ENCODE measurements at regions not wholly inside any gene's neighbourhood (a gene's known extent, or its start where the extent isn't known, plus 50 kb on each side); places are given as distances from the start of the nearest gene placed in this dataset.

- DNase-seq (ENCODE audit: low read depth, low spot score), result no peak
- TF ChIP-seq CTCF (IDR thresholded peaks at IDR 0.05; ENCODE audit: insufficient read depth, low read length, missing control alignments), result no peak
- H3K4me3 ChIP-seq (ENCODE audit: low read depth, low read length), result no peak overlapping the region
- ChIA-PET POLR2A (no interaction called here), CTCF (interaction anchor here (0.9 kb wide), 1 partner anchor 626 kb away, joined by 3 read pairs; no protein-coding TSS in a partner anchor)
Observed at GRCh38 chr7:42605406-42606192, 306.3 kb downstream of the C7orf25 start.

- no peak for DNase-seq (ENCODE audit: low read depth, low spot score)
- ChIA-PET POLR2A (no interaction called here), CTCF (no interaction called here)
- no peak overlapping the region for H3K4me3 ChIP-seq (ENCODE audit: low read depth, low read length)
- no peak for TF ChIP-seq CTCF (IDR thresholded peaks at IDR 0.05; ENCODE audit: insufficient read depth, low read length, missing control alignments)
Observed at GRCh38 chr7:42603496-42603895, 308.4 kb downstream of the C7orf25 start.

- ChIA-PET POLR2A (no interaction called here), CTCF (no interaction called here)
- no peak for TF ChIP-seq CTCF (IDR thresholded peaks at IDR 0.05; ENCODE audit: insufficient read depth, low read length, missing control alignments)
- no peak overlapping the region for H3K4me3 ChIP-seq (ENCODE audit: low read depth, low read length)
- no peak for DNase-seq (ENCODE audit: low read depth, low spot score)
Observed at GRCh38 chr7:42597300-42597699, 314.6 kb downstream of the C7orf25 start.

- CTCF ChIA-PET, result no interaction called here
- DNase-seq (ENCODE audit: low read depth, low spot score), result no peak
- no peak for TF ChIP-seq CTCF (IDR thresholded peaks at IDR 0.05; ENCODE audit: insufficient read depth, low read length, missing control alignments)
- POLR2A ChIA-PET, result no interaction called here
- no peak overlapping the region for H3K4me3 ChIP-seq (ENCODE audit: low read depth, low read length)
Observed at GRCh38 chr7:42596737-42597136, 315.1 kb downstream of the C7orf25 start.

- no peak for DNase-seq (ENCODE audit: low read depth, low spot score)
- POLR2A ChIA-PET, result no interaction called here
Observed at GRCh38 chr7:42593860-42594259, 318.0 kb downstream of the C7orf25 start.

More at GRCh38 chr7:42593860-42594259, 318.0 kb downstream of the C7orf25 start:
- no peak for TF ChIP-seq CTCF (IDR thresholded peaks at IDR 0.05; ENCODE audit: insufficient read depth, low read length, missing control alignments)
- CTCF ChIA-PET, result no interaction called here
- no peak overlapping the region for H3K4me3 ChIP-seq (ENCODE audit: low read depth, low read length)
